HUDEP-2 (cell line): ENCODE measurements at regions not wholly inside any gene's neighbourhood (a gene's known extent, or its start where the extent isn't known, plus 50 kb on each side); places are given as distances from the start of the nearest gene placed in this dataset.

Experiments used
- DNase-seq, 76 experiments: peaks; one replicate each; lab custom pipeline; 2025; ENCODE audit not compliant: unreplicated experiment in 76 of 76; lab: John Stamatoyannopoulos, UW

GRCh38 chr17:83144421-83145357 is 65.3 kb downstream of the METRNL start:
- peak in 12 of 76 experiments; percentile 6 to 27 (median 18) for DNase-seq

DNA sequence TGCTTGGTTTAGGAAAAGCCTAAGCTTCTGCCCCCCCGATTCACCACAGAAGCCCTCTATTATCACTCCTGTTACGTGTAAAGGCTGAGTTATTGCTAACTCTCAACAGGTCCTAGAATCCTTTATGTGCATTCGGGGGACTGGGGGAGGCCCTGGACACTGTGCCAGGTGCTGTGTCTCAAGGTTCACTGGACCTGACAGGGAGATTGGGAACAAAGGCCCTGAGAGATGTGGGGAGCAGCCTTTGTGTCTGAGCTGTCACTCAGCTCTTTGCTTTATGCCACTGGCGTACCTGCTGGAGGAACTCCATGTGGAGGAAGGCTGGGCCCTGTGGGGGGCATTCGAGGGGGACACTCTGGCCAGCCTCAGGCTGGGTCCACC is 65.9 kb downstream of the METRNL start:
- DNase-seq = no peak

- no peak for DNase-seq
Observed at GRCh38 chr17:83145831-83146230, 66.4 kb downstream of the METRNL start.

DNA sequence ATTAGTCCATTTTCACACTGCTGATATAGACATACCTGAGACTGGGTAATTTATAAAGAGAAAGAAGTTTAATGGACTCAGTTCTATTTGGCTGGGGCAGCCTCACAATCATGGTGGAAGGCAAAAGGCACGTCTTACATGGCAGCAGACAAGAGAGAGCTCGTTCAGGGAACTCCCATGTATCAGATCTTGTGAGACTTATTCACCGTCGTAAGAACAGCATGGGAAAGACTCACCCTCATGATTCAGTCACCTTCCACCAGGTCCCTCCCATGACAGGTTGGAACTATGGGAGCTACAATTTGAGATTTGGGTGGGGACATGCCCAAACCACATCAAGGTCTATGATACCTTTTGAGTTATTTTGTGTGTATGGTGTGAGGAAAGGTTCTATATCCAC is 66.9 kb downstream of the METRNL start:
- DNase-seq = no peak

DNA sequence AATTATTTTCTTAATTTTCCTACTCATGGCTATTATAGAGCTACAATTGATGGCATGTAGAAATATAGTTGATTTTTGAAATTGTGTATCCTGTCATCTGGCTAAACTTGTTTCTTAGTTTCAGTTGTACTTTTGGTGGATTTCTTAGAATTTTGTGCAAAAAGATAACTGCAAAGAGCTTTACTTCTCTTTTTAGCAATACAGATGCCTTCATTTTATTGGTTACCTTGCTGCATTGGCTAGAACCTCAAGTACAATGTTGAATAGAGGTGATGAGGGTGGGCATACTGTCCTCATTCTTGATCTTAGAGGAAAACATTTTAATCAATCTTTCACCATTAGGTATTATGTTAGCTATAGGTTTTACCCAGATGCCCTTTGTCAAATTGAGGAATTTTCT is 67.9 kb downstream of the METRNL start:
- no peak for DNase-seq

GRCh38 chr17:83148317-83149028 is 69.1 kb downstream of the METRNL start:
- DNase-seq = no peak

DNA sequence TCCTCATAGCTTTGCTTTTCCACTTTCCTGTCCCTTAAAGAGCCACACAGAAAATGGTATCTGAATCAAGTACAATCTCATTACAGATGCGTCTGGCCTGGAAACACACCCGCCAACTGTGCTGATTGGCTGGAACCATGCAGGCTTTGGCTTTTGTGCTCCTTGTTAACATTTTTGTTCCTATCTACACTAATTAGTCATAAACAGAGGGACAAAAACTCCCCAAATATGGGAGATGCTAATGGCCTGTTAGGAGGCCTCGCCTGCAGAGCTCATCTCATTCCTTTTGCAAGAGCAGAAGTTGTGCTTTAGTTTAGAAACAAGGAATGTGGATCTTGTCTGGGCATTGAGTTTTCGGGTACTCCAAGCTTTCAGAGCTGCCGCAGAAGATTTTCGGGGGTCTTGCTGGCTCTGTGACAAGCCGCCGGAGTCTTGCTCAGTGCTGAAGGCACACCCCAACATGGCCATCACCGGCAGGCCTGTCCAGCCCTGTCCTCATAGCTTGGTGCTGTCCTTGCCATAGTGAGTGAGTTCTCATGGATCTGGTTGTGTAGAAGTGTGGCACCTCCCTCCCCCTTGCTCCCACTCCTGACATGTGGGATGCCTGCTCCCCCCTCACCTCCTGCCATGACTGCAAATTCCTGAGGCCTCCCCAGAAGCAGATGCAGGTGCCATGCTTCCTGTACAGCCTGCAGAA is 69.8 kb downstream of the METRNL start:
- DNase-seq = no peak

DNA sequence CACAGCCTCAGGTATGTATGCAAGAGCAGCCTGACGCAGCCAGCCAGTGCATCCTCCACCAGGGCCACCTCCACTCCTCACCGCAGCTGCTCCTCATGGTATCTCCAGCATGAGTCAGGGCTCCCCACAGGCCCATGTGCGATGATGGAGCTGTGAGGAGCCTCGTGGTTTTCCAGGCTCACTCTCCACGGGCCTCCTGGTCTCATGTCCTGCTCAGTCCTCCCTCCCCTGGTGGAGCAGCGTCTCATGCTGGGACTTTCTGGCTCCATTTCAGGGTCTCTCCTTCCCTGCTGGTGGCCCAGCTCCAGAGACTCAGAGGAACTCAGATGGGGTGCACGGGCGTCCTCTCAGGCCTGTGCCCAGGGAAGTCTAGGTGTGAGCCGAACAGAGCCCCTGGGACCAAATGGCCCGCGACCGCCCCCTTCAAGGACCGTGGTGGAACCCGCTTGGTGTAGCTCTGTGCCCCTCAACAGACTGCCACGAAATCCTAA is 70.4 kb downstream of the METRNL start:
- no peak for DNase-seq

DNA sequence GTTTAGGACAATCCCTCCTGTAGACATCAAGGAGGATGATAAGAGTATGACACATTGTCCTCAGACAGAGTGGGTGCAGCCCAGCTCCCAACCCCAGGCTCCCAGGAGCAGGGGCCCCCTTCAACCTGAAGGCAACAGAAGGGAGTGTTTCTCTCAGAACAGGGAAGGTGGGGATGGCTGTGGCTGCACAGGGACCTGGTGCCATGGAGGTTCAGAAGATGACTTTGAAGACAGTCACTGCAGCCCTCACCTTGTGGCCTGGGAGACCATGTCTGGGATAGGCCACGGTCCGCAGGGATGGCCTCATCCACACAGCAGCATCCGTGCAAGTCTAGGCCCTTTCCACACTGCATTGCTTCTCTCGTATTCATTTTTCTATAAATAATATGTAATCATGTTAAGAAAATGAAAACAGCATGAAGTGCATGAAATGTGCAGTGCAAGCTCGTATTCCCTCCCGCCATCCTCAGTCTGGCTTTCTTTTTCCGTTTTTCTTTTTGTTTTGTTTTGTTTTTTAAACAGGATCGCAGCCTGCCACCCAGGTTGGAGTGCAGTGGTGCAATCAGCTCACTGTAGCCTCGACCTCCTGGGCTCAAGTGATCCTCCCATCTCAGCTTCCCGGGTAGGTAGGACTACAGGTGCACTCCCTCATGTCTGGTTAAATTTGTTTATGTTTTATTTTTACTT is 71.1 kb downstream of the METRNL start:
- DNase-seq = no peak

GRCh38 chr17:83151056-83151441 is 71.6 kb downstream of the METRNL start:
- no peak for DNase-seq

- no peak for DNase-seq
Observed at GRCh38 chr17:83151442-83152226, 72.2 kb downstream of the METRNL start.

DNA sequence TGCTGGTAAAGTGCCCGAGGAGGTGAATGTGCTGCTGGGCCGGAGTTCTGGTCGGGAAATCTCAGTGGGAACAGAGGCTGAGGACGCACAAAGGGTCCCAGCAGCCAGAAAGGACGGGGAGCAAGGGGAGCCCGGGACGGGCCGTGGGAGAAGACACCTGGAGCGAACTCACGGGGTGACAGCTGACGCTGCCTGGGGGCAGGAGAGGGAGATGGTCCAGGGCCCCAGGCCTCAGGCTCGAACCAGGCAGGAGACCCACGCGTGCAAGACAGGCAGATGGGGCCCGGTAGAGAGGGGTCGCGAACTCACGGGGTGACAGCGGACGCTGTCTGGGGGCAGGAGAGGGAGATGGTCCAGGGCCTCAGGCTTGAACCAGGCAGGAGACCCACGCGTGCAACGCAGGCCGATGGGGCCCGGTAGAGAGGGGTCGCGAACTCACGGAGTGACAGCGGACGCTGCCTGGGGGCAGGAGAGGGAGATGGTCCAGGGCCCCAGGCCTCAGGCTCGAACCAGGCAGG is 72.9 kb downstream of the METRNL start:
- no peak for DNase-seq

GRCh38 chr17:83152745-83153611 is 73.6 kb downstream of the METRNL start:
- no peak for DNase-seq

- no peak for DNase-seq
Observed at GRCh38 chr17:83153681-83154310, 74.4 kb downstream of the METRNL start.

GRCh38 chr17:83154311-83155127 is 75.1 kb downstream of the METRNL start:
- no peak for DNase-seq

DNA sequence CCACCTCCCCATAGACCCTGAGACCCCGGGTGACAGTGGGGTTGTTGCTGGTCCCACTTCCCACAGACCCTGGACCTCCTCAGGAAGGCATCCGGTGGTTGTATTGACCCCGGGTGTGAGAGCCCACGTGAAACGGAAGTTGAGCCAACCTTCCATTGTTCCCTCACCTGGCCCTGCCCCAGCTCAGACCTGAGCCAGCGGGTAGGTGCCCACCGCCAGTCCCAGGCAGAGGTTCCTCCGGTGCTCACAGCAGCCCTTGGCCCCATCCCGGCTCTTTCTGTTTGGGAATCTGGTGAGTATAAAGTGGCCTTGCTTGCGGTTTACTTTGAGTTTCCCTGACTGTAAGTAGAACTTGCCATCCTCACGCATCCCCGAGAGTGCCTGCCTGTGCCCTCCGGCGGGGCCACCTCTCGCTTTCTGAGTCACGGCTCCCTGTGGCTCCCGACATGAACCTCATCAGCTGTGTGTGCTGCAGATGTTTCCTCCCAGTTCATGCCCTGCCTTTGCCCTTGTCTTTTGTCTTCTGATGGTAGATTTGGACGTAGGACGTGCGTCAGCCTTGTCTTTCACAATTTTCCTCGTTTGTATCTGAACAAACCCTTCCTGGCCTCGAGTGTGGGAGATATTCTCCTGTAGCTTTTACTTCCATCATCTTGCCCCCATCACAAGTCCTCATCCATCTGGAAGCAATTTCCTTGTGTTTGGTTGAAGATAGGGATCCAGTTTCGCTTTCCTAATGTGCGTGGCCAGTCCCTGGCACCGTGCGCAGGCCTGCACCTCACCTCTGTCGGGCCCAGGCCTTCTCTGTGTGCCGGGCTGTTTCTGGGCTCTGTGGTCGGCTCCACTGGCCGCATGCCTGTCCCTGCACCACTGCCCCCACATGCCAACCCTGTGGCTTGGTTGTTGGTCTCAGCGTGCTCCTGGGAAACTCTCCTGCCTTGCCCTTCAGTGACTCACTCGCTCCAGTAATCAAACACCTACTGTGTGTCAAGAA is 76.0 kb downstream of the METRNL start:
- no peak for DNase-seq
